Activated CD4-positive, alpha-beta T cell treated with anti-CD3 and anti-CD28 coated beads, Interleukin-2, amount 10 ng/mL, durations not matched to agents 24 days and 14 days (primary cell): ENCODE measurements at regions not wholly inside any gene's neighbourhood (a gene's known extent, or its start where the extent isn't known, plus 50 kb on each side); places are given as distances from the start of the nearest gene placed in this dataset.

ENCODE experiments used
- DNase-seq: peaks from one replicate; pipeline ENCODE4 v3.0.0; 2022
- H3K27ac Mint-ChIP-seq: one replicate; pipeline ENCODE4 v1.8.0; 2022; ENCODE audit warnings: mild to moderate bottlenecking, mixed read lengths
- H3K27me3 Mint-ChIP-seq: one replicate; pipeline ENCODE4 v1.8.0; 2022; ENCODE audit warnings: mixed read lengths
- H3K36me3 Mint-ChIP-seq: one replicate; pipeline ENCODE4 v1.8.0; 2022; ENCODE audit warnings: low read depth, mild to moderate bottlenecking, mixed read lengths
- H3K4me1 Mint-ChIP-seq: one replicate; pipeline ENCODE4 v1.8.0; 2021; ENCODE audit warnings: mixed read lengths
- H3K4me3 Mint-ChIP-seq: one replicate; pipeline ENCODE4 v1.8.0; 2022; ENCODE audit warnings: mild to moderate bottlenecking, moderate library complexity, mixed read lengths
- H3K9me3 Mint-ChIP-seq: one replicate; pipeline ENCODE4 v1.8.0; 2021; ENCODE audit warnings: mixed read lengths
- intact Hi-C: fragments of 100-400 bp; cut with micrococcal nuclease; formaldehyde crosslinking; loops from one replicate; pipeline ENCODE4 v1.15.1; 2023

GRCh38 chr6:84282550-84282949, 55.1 kb upstream of the CEP162 start:
- intact Hi-C loops = no loop called here
- Mint-ChIP-seq H3K9me3 (no peaks in the 10 kb centered on the region), H3K36me3 (no peaks in the 10 kb centered on the region), H3K4me3 (no peak overlapping the region), H3K27ac (no peak overlapping the region), H3K4me1 (no peaks in the 10 kb centered on the region), H3K27me3 (no peaks in the 10 kb centered on the region)
- DNase-seq = no peak

GRCh38 chr6:84280639-84281038, 53.2 kb upstream of the CEP162 start:
- Mint-ChIP-seq H3K4me3 (no peak overlapping the region), H3K9me3 (no peaks in the 10 kb centered on the region), H3K36me3 (no peaks in the 10 kb centered on the region), H3K4me1 (no peaks in the 10 kb centered on the region), H3K27me3 (no peaks in the 10 kb centered on the region), H3K27ac (no peak overlapping the region)
- DNase-seq = no peak
- intact Hi-C loops = no loop called here

- H3K36me3 Mint-ChIP-seq = no peaks in the 10 kb centered on the region
- H3K4me3 Mint-ChIP-seq = no peak overlapping the region
- no peak for DNase-seq
- no peaks in the 10 kb centered on the region for H3K27me3 Mint-ChIP-seq
- intact Hi-C loops = no loop called here
- H3K4me1 Mint-ChIP-seq = no peaks in the 10 kb centered on the region
- H3K27ac Mint-ChIP-seq = no peak overlapping the region
- H3K9me3 Mint-ChIP-seq = no peaks in the 10 kb centered on the region
These were observed 52.6 kb upstream of the CEP162 start for GRCh38 chr6:84280030-84280429.

- no peak for DNase-seq
- no peaks in the 10 kb centered on the region for H3K4me1 Mint-ChIP-seq
- no peaks in the 10 kb centered on the region for H3K36me3 Mint-ChIP-seq
- intact Hi-C loops = no loop called here
- H3K27me3 Mint-ChIP-seq = no peaks in the 10 kb centered on the region
- no peak overlapping the region for H3K27ac Mint-ChIP-seq
- H3K4me3 Mint-ChIP-seq = no peak overlapping the region
- no peaks in the 10 kb centered on the region for H3K9me3 Mint-ChIP-seq
These were observed 51.0 kb upstream of the CEP162 start for GRCh38 chr6:84278321-84278998.
